A673 (cell line): ENCODE measurements at regions not wholly inside any gene's neighbourhood (a gene's known extent, or its start where the extent isn't known, plus 50 kb on each side); places are given as distances from the start of the nearest gene placed in this dataset.

Source experiments
- BruUV-seq: library from RNA; stranded (reverse); fragments of 400-500 nt; replicated peaks from 2 replicates; lab custom pipeline; 2021; lab: Mats Ljungman, UMichigan
- CTCF ChIA-PET: fragments of 300-600 bp; sonication (Branson Sonifier 250); formaldehyde crosslinking; loops from one replicate; lab custom pipeline; 2022; ENCODE audit warnings: antibody characterized with exemption; lab: Charles Lee
- POLR2A ChIA-PET: fragments of 300-600 bp; sonication (Branson Sonifier 250); formaldehyde crosslinking; loops from one replicate; lab custom pipeline; 2022; ENCODE audit warnings: antibody characterized with exemption; ENCODE audit not compliant: low non-redundant PET; lab: Charles Lee
- DNase-seq: peaks from one replicate; pipeline ENCODE4 v3.0.0-alpha.2; 2015; ENCODE audit warnings: low spot score
- H3K27ac ChIP-seq: fragments of 200-600 bp; sonication (generic); 2 replicates; pipeline ENCODE4 v1.5.1; 2016; ENCODE audit warnings: mixed run types, low read depth, mild to moderate bottlenecking, mixed read lengths, antibody characterized with exemption, low read length; ENCODE audit not compliant: poor library complexity, severe bottlenecking
- H3K27me3 ChIP-seq: fragments of 200-600 bp; sonication (generic); replicated peaks from 2 replicates; pipeline ENCODE4 v1.6.1; 2017; ENCODE audit warnings: mixed run types, low read depth, mild to moderate bottlenecking, mixed read lengths, antibody characterized with exemption, low read length; ENCODE audit not compliant: insufficient read depth, poor library complexity
- H3K36me3 ChIP-seq: fragments of 200-600 bp; sonication (generic); 2 replicates; pipeline ENCODE4 v1.6.1; 2016; ENCODE audit warnings: mixed run types, mild to moderate bottlenecking, mixed read lengths, antibody characterized with exemption, low read length; ENCODE audit not compliant: insufficient read depth, poor library complexity, severe bottlenecking
- H3K4me1 ChIP-seq: fragments of 200-600 bp; sonication (generic); 2 replicates; pipeline ENCODE4 v1.6.1; 2017; ENCODE audit warnings: mixed run types, mild to moderate bottlenecking, mixed read lengths, antibody characterized with exemption, low read length; ENCODE audit not compliant: insufficient read depth, poor library complexity, severe bottlenecking
- H3K4me3 ChIP-seq: fragments of 200-600 bp; sonication (generic); 2 replicates; pipeline ENCODE4 v1.5.1; 2016; ENCODE audit warnings: low read depth, mixed run types, mild to moderate bottlenecking, mixed read lengths, low read length; ENCODE audit not compliant: poor library complexity, severe bottlenecking
- H3K9me3 ChIP-seq: fragments of 200-600 bp; sonication (generic); 2 replicates; pipeline ENCODE4 v1.6.1; 2016; ENCODE audit warnings: mixed run types, low read depth, mild to moderate bottlenecking, mixed read lengths, antibody characterized with exemption, low read length; ENCODE audit not compliant: poor library complexity, severe bottlenecking
- CTCF ChIP-seq: fragments of 300-800, 200-600 bp; sonication (generic); conservative IDR thresholded peaks from 2 replicates; pipeline ENCODE4 v1.5.1; 2017; ENCODE audit warnings: low read depth, mild to moderate bottlenecking, antibody characterized with exemption, low read length, moderate library complexity, mixed read lengths
- EZH2 ChIP-seq: fragments of 200-600 bp; sonication (generic); IDR thresholded peaks from 2 replicates; pipeline ENCODE4 v1.6.1; 2017; ENCODE audit warnings: borderline replicate concordance, low read depth, mild to moderate bottlenecking, mixed read lengths, antibody characterized with exemption, low read length; ENCODE audit not compliant: poor library complexity, severe bottlenecking
- intact Hi-C: fragments of 100-400 bp; cut with micrococcal nuclease; formaldehyde crosslinking; loops from one replicate; pipeline ENCODE4 v1.10.0; 2022; ENCODE audit not compliant: unreplicated experiment

GRCh38 chr9:80899208-80899607 is 790.1 kb downstream of the TLE1 start:
- intact Hi-C loops, result no loop called here
- Histone ChIP-seq H3K9me3 (peaks cover 7% of the 10 kb centered on the region), H3K4me1 (no peaks in the 10 kb centered on the region), H3K27me3 (no peaks in the 10 kb centered on the region), H3K36me3 (no peaks in the 10 kb centered on the region), H3K4me3 (no peak overlapping the region), H3K27ac (no peak overlapping the region)
- POLR2A ChIA-PET, result no interaction called here
- TF ChIP-seq CTCF, result no peak
- TF ChIP-seq EZH2, result no peak
- CTCF ChIA-PET, result no interaction called here
- no peak for DNase-seq
- BruUV-seq, result no TSS peak

GRCh38 chr9:80893190-80893589 is 796.2 kb downstream of the TLE1 start:
- H3K4me1 ChIP-seq, result no peaks in the 10 kb centered on the region
- BruUV-seq, result no TSS peak
- H3K27ac ChIP-seq, result no peak overlapping the region
- TF ChIP-seq EZH2 (no peak), CTCF (no peak)
- DNase-seq, result no peak
- H3K27me3 ChIP-seq, result no peaks in the 10 kb centered on the region
- intact Hi-C loops, result no loop called here
- H3K36me3 ChIP-seq, result no peaks in the 10 kb centered on the region
- ChIA-PET POLR2A (no interaction called here), CTCF (no interaction called here)
- H3K4me3 ChIP-seq, result no peak overlapping the region
- H3K9me3 ChIP-seq, result peaks cover 7% of the 10 kb centered on the region

- CTCF ChIA-PET, result no interaction called here
- BruUV-seq, result no TSS peak
- TF ChIP-seq CTCF (no peak), EZH2 (no peak)
- Histone ChIP-seq H3K27me3 (no peaks in the 10 kb centered on the region), H3K27ac (no peak overlapping the region), H3K36me3 (no peaks in the 10 kb centered on the region), H3K4me1 (no peaks in the 10 kb centered on the region), H3K9me3 (peaks cover 7% of the 10 kb centered on the region), H3K4me3 (no peak overlapping the region)
- POLR2A ChIA-PET, result no interaction called here
- intact Hi-C loops, result no loop called here
- no peak for DNase-seq
Observed at GRCh38 chr9:80892703-80893102, 796.6 kb downstream of the TLE1 start.
